Esophagus muscularis mucosa (tissue), 3 donors: ENCODE measurements at regions not wholly inside any gene's neighbourhood (a gene's known extent, or its start where the extent isn't known, plus 50 kb on each side); places are given as distances from the start of the nearest gene placed in this dataset.

Experiments
- CTCF ChIP-seq, 3 experiments: fragments of 200-600 bp in 2 of 3; fragments of 450-650 bp in 1 of 3; sonication (generic) in 2 of 3; IDR thresholded peaks; one replicate each; pipeline ENCODE4 v1.5.1; 2017 to 2019; ENCODE audit warnings: antibody characterized with exemption in 3 of 3, mild to moderate bottlenecking in 2 of 3, moderate library complexity in 1 of 3
- POLR2AphosphoS5 ChIP-seq, 2 donors: sonication (generic); formaldehyde crosslinking; IDR thresholded peaks; one replicate each; pipeline ENCODE4 v1.6.1; 2017; ENCODE audit warnings: antibody characterized with exemption in 2 of 2

GRCh38 chr12:11981121-11981733, 89.5 kb upstream of the BCL2L14 start:
- TF ChIP-seq CTCF (IDR thresholded peaks at IDR 0.05) (no peak), POLR2AphosphoS5 (IDR thresholded peaks at IDR 0.05) (no peak)
